HG02840 (cell line): ENCODE measurements at regions not wholly inside any gene's neighbourhood (a gene's known extent, or its start where the extent isn't known, plus 50 kb on each side); places are given as distances from the start of the nearest gene placed in this dataset.

Experiments
- ATAC-seq: cut with Tn5 transposase; IDR thresholded peaks from one replicate; pipeline ENCODE4 v1.9.1; 2021; ENCODE audit warnings: mild to moderate bottlenecking, moderate library complexity, moderate number of reproducible peaks; ENCODE audit not compliant: unreplicated experiment, low FRiP score

GRCh38 chr10:57260175-57260574, 899.1 kb upstream of the ZWINT start:
- ATAC-seq, result no peak

DNA sequence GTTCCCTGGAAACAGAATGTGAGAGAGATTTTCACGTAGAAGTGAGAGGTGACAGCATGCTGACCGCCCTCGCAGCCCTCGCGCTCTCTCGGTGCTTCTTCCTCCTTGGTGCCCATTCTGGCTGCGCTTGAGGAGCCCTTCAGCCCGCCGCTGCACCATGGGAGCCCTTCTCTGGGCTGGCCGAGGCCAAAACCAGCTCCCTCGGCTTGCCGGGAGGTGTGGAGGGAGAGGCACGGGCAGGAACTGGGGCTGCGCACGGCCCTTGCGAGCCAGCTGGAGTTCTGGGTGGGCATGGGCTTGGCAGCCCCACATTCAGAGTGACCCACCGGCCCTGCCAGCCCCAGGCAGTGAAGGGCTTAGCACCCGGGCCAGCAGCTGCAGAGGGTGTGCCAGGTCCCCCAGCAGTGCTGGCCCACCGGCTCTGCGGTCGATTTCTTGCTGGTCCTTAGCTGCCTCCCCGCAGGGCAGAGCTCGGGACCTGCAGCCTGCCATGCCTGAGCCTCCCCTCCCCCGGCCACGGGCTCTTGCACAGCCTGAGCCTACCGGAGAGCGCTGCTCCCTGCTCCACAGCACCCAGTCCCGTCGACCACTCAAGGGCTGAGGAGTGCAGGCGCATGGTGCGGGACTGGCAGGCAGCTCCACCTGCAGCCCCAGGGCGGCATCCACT, 888.7 kb upstream of the ZWINT start:
- no peak for ATAC-seq

- no peak for ATAC-seq
These were observed 886.2 kb upstream of the ZWINT start for GRCh38 chr10:57247271-57247670.

GRCh38 chr10:57225920-57226319, 864.9 kb upstream of the ZWINT start:
- ATAC-seq, result no peak

- ATAC-seq, result no peak
These were observed 863.8 kb upstream of the ZWINT start for GRCh38 chr10:57224811-57225210.

DNA sequence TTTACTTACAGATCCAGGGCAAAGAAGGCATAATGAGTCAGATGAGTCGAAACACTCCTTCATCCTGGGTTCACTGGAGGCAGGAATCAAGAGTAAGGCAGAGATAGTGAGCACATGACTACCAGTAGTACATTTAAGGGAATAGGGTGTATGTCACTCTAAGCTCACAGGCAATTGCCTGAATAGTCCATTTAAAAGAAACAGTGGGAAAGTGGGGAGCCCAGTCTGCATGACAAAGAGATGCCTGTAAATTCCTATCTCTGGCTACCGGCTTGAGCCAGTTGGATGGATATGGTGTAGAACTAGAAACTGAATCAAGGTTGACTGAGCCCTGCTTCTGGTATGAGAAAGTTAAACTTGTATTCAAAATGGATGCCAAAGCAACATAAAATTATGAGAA, 861.5 kb upstream of the ZWINT start:
- ATAC-seq, result no peak

GRCh38 chr10:57222129-57222528, 861.1 kb upstream of the ZWINT start:
- no peak for ATAC-seq

DNA sequence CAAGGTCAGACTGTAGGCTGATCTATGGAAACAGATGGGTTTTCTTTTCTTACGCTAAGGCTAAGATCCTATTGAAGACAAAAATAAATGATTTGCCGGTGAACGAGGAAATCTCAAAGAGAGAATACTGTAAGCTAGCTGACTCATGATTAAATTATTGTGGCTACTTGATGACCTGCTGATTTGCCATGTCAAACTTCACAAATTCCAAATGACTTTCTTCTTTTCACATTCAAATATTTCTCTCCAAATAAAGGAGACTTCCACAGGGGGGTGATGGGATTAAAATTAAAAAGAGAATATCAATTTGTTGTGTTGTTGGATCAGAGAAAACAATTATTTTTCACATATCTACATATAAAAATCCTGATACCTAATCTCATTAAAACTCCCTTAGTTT, 860.6 kb upstream of the ZWINT start:
- ATAC-seq, result no peak

DNA sequence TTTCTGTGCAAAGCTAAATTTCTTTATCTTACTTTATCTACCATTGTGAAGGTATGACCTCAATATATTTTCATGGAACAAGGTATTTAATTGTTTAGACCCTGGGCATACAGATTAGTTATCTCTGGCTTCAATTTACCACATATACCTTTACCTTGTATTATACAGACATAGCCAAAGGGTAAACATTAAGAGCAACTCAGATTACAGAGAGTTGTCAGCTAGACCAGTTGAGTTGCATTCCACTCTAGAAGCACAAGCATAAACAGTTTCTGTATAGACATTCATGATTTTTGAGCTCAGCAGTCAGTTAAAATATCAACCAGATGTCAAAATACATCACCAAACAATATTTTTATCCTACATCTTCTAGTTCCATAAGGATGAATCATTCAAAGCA, 857.3 kb upstream of the ZWINT start:
- no peak for ATAC-seq

DNA sequence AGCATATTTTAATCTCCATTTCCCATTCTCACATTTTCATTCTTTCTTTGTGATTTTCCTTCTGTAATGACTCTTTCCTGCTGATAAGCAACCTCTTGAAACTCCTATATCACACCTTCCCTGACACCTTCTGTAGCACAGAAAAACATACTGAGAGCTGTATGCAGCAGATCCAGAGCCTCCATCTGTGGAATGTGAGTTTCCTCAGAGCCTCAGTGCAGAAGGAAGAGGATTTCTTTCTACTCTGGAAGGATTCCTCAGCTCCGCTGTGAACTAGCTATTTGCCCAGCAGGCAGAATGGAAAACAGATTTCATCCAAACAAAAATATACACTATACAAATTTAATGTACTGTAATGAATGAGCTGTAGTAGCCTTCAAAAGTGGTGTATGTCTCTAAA, 841.3 kb upstream of the ZWINT start:
- ATAC-seq, result no peak

- ATAC-seq, result no peak
These were observed 827.8 kb upstream of the ZWINT start for GRCh38 chr10:57188846-57189245.

GRCh38 chr10:57186201-57186600, 825.1 kb upstream of the ZWINT start:
- no peak for ATAC-seq

DNA sequence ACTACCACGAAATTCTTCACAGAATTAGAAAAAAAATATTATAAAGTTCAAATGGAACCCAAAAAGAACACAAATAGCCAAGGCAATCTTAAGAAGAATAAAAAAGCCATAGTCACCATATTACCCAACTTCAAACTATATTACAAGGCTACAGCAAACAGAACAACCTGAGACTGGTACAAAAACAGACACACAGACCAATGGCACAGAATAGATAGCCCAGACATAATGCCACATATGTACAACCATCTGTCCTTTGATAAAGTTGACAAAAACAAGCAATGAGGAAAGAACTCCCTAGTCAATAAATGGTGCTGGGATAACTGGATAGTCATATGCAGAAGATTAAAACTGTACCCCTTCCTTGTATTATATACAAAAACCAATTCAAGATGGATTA, 808.5 kb upstream of the ZWINT start:
- no peak for ATAC-seq

- no peak for ATAC-seq
These were observed 807.7 kb upstream of the ZWINT start for GRCh38 chr10:57168611-57169240.

DNA sequence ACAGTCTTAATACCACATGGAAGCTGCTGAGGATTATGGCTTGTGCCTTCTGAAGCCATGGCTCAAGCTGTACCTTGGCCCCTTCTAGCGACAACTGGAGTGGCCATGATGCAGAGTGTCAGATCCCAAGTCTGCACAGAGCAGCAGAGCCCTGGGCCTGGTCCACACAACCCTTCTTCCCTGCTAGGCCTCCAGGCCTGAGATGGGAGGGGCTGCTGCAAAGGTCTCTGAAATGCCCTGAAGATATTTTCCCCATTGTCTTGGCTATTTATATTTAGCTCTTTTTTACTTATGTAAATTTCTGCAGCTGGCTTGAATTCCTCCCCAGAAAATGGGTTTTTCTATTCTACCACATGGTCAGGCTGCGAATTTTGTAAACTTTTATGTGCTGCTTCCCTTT, 804.6 kb upstream of the ZWINT start:
- ATAC-seq, result no peak

GRCh38 chr10:57162231-57162630, 801.2 kb upstream of the ZWINT start:
- no peak for ATAC-seq

DNA sequence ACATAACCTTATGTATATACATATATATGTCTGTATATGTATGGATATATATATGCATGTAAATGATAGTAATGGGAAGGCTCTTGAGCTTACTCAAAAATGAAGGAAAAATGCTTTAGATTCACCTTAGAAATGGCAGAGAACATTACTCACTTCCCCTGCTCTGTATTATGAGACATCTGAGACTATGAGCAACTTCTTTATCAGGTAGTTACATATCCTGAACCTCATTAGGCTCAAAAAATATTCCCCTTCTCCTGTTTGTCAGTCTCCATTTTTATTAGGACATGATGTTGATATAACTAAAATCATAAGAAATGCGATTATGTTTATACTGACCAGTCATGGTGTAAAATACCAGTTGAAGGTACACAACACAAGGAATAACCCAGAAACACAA, 800.1 kb upstream of the ZWINT start:
- no peak for ATAC-seq

- peak; percentile 83 for ATAC-seq
These were observed 784.5 kb upstream of the ZWINT start for GRCh38 chr10:57145548-57145947.

GRCh38 chr10:57142925-57143576, 782.0 kb upstream of the ZWINT start:
- ATAC-seq, result peak; percentile 62

DNA sequence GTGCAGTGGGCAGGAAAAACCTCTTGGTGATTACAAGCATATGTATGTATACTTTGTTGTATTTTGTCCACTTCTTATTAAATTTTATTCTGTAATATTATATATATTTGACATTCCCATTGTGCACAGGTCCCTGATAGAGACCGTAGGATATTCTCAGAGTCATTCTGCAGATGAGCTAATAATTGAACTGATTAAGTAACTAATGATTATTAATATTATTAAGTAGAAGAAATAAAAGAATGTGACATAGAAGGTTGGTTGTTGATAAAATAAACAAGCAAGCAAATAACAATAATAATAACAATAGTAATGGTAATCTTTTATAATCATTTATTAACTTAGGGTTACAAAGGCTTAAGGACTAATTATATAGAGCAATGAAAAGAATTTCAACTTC, 780.6 kb upstream of the ZWINT start:
- no peak for ATAC-seq

- no peak for ATAC-seq
These were observed 758.6 kb upstream of the ZWINT start for GRCh38 chr10:57119684-57120083.

DNA sequence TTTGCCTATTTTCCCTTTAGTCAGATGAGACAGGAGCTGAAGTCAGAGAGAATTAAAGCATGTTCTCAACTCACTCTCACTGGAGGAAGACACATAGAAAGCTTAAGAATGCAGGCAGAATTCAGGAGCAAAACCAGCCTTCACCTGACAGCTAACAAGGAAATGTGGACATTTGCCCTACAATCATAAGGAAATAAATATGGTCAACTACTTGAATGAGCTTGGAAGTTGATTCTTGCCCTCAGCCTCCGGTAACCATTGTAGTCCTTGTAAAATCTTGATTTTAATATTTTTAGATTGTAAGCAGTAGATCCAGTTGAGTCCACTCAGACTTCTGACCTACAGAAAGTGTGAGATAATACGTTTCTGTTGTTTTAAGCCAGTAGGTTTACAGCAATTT, 752.5 kb upstream of the ZWINT start:
- ATAC-seq, result no peak
